ENCODE measurements at regions not wholly inside any gene's neighbourhood (a gene's known extent, or its start where the extent isn't known, plus 50 kb on each side); places are given as distances from the start of the nearest gene placed in this dataset.

- no peak for TF ChIP-seq CTCF (IDR thresholded peaks at IDR 0.05)
Observed at GRCh38 chr6:133681891-133682290, 207.0 kb upstream of the TCF21 start.

- TF ChIP-seq CTCF (IDR thresholded peaks at IDR 0.05): no peak
Observed at GRCh38 chr6:133682506-133683307, 206.2 kb upstream of the TCF21 start.

GRCh38 chr6:133683308-133683580 lies 205.7 kb upstream of the TCF21 start:
- TF ChIP-seq CTCF (IDR thresholded peaks at IDR 0.05): no peak

- TF ChIP-seq CTCF (IDR thresholded peaks at IDR 0.05): no peak
Observed at GRCh38 chr6:133683606-133684005, 205.3 kb upstream of the TCF21 start.

- TF ChIP-seq CTCF (IDR thresholded peaks at IDR 0.05): no peak
Observed at GRCh38 chr6:133688705-133689492, 200.0 kb upstream of the TCF21 start.

GRCh38 chr6:133689863-133690262 lies 199.1 kb upstream of the TCF21 start:
- no peak for TF ChIP-seq CTCF (IDR thresholded peaks at IDR 0.05)

GRCh38 chr6:133693565-133693964 lies 195.3 kb upstream of the TCF21 start:
- no peak for TF ChIP-seq CTCF (IDR thresholded peaks at IDR 0.05)
